Suprapubic skin (tissue), 3 donors: ENCODE measurements at regions not wholly inside any gene's neighbourhood (a gene's known extent, or its start where the extent isn't known, plus 50 kb on each side); places are given as distances from the start of the nearest gene placed in this dataset.

ENCODE experiments used
- CTCF ChIP-seq, 2 donors: fragments of 200-600 bp in 1 of 2; fragments of 450-650 bp in 1 of 2; sonication (generic) in 1 of 2; IDR thresholded peaks; one replicate each; pipeline ENCODE4 v1.5.1; 2016 to 2019; ENCODE audit warnings: antibody characterized with exemption in 2 of 2, mild to moderate bottlenecking in 1 of 2, moderate library complexity in 1 of 2
- EP300 ChIP-seq: sonication (generic); formaldehyde crosslinking; IDR thresholded peaks from one replicate; pipeline ENCODE4 v1.6.1; 2017; ENCODE audit warnings: antibody characterized with exemption
- POLR2A ChIP-seq, 2 donors: fragments of 450-650 bp; IDR thresholded peaks; one replicate each; pipeline ENCODE4 v1.6.1; 2017; ENCODE audit warnings: antibody characterized with exemption in 2 of 2, mild to moderate bottlenecking in 2 of 2, moderate library complexity in 2 of 2

GRCh38 chr9:26483991-26484390 is 408.6 kb downstream of the CAAP1 start:
- TF ChIP-seq CTCF (IDR thresholded peaks at IDR 0.05) (no peak), POLR2A (IDR thresholded peaks at IDR 0.05) (no peak), EP300 (no peak)
